ENCODE measurements at regions not wholly inside any gene's neighbourhood (a gene's known extent, or its start where the extent isn't known, plus 50 kb on each side); places are given as distances from the start of the nearest gene placed in this dataset.

DNA sequence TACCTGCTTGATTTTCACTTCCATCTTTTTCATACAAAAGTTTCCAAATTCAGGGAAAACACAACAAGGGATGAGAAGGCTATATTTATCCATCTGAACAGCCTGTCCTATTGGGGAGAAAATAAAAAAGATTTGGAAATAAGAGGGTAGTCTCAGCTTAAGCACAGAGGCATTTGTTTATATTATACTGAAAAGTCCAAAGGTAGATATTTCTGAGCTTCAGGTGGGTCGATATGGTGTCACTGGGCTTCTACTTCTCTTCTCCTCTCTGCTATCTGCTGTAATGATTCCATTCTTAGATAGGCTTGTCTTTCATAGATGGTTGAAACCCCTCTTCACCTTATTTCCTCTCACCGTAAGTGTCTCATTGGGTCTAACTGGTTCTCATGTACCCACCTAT lies 337.0 kb downstream of the INSC start:
- H3K27ac ChIP-seq, result no peak overlapping the region
- no peak overlapping the region for H3K4me3 ChIP-seq
- ATAC-seq (ENCODE audit: insufficient number of reproducible peaks, low FRiP score, low read depth), result no peak
- no peaks in the 10 kb centered on the region for H3K36me3 ChIP-seq
- no peaks in the 10 kb centered on the region for H3K4me1 ChIP-seq (ENCODE audit: control insufficient read depth in 1 of 2, low read depth in 2 of 2)
- no peak for DNase-seq (ENCODE audit: low spot score)
- H3K9me3 ChIP-seq, result no peaks in the 10 kb centered on the region
- TF ChIP-seq, protein P1, sequence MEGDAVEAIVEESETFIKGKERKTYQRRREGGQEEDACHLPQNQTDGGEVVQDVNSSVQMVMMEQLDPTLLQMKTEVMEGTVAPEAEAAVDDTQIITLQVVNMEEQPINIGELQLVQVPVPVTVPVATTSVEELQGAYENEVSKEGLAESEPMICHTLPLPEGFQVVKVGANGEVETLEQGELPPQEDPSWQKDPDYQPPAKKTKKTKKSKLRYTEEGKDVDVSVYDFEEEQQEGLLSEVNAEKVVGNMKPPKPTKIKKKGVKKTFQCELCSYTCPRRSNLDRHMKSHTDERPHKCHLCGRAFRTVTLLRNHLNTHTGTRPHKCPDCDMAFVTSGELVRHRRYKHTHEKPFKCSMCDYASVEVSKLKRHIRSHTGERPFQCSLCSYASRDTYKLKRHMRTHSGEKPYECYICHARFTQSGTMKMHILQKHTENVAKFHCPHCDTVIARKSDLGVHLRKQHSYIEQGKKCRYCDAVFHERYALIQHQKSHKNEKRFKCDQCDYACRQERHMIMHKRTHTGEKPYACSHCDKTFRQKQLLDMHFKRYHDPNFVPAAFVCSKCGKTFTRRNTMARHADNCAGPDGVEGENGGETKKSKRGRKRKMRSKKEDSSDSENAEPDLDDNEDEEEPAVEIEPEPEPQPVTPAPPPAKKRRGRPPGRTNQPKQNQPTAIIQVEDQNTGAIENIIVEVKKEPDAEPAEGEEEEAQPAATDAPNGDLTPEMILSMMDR (IDR thresholded peaks at IDR 0.05), result no peak
- H3K27me3 ChIP-seq (replicated peaks; ENCODE audit: insufficient read depth), result no peaks in the 10 kb centered on the region

DNA sequence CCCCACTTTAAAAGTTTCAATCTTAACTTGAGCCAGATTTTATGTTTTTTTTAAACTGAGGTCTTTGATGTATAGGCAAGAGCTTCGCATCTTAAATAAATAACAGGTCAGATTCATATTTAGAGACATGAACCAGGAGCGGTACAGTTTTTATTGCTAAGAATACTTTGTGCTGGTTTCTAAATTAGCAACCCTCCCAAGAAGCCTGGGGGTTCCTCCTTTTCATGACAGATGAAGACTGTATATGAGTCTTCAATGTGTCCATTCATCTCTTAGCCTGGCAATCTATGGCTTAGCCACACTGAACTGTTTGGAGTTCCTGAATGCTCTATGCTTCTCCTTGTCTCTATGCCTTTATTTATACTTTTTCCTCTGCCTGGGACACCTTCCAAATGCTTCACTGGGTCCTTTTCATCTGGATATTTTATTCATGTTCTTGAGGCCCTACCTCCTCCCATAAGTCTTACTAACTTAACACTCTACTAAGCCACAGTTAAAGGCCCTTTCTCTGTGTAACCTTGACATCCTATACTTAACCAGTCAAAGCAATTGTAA lies 338.6 kb downstream of the INSC start:
- no peak overlapping the region for H3K27ac ChIP-seq
- H3K36me3 ChIP-seq, result no peaks in the 10 kb centered on the region
- DNase-seq (ENCODE audit: low spot score) (no peak), ATAC-seq (ENCODE audit: insufficient number of reproducible peaks, low FRiP score, low read depth) (no peak)
- no peaks in the 10 kb centered on the region for H3K4me1 ChIP-seq (ENCODE audit: control insufficient read depth in 1 of 2, low read depth in 2 of 2)
- TF ChIP-seq, protein P1 (IDR thresholded peaks at IDR 0.05), result no peak
- no peaks in the 10 kb centered on the region for H3K9me3 ChIP-seq
- no peaks in the 10 kb centered on the region for H3K27me3 ChIP-seq (replicated peaks; ENCODE audit: insufficient read depth)
- H3K4me3 ChIP-seq, result no peak overlapping the region

DNA sequence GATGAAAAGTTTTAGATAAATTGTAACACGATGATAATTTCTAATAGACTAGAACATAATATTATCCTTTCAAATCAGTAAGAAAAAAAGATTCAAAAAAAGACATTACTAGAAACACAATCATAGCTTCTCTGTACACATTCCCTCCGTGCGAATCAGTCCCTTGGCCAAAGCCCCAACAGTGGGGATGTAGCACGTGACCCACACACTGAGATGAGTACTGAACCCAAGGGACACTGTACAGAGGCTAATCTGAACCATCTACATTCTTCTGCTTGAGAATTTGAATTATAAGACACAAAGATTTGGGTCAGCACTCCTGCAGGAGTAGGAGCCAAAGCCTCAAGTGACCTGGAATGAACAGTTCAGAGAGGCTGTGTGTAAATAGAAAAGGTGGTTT lies 353.7 kb downstream of the INSC start:
- H3K27ac ChIP-seq, result no peak overlapping the region
- ATAC-seq (ENCODE audit: insufficient number of reproducible peaks, low FRiP score, low read depth) (no peak), DNase-seq (ENCODE audit: low spot score) (no peak)
- TF ChIP-seq, protein P1 (IDR thresholded peaks at IDR 0.05), result no peak
- H3K4me3 ChIP-seq, result no peak overlapping the region
- no peaks in the 10 kb centered on the region for H3K4me1 ChIP-seq (ENCODE audit: control insufficient read depth in 1 of 2, low read depth in 2 of 2)
- no peaks in the 10 kb centered on the region for H3K36me3 ChIP-seq
- no peaks in the 10 kb centered on the region for H3K9me3 ChIP-seq
- H3K27me3 ChIP-seq (replicated peaks; ENCODE audit: insufficient read depth), result no peaks in the 10 kb centered on the region

DNA sequence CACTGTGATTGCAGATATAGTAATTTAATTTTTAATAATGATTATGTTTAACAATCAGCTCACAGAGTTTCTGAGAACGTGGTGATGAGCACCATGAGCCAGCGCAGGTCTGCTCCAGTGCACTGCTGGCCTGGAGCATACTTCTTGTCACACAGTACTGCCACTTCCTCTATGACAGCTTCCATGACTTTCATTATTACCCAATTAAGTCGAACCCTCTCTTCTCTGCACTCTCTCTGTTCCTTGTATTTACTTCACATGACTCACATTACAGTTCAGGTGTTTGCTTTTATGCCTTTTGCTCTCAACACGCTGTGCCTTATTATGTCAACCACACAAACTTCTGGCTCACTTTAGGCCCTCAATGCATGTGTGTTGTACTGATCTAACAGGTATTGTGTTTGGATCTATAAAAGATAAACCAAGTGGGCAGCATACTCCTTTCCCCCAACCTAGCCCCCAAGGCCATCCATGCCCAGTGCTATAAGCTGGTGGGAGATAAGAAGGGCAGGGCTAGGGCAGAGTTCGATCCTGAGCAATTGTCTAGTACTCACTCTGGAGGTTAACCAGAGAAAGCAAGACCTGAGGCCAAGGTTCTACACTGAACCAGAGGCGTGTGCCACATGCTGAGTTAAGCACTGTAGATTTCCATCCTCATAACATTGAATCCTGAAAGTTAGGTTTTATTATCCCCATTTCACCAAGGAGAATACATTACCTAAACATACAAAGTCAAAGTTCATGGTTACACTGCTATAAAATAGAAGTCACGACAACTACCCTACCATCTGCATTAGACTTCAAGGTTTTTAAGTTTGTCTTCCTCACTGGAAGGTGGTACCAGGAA lies 356.5 kb downstream of the INSC start:
- Histone ChIP-seq H3K9me3 (no peaks in the 10 kb centered on the region), H3K4me3 (no peak overlapping the region), H3K27ac (no peak overlapping the region), H3K27me3 (replicated peaks; ENCODE audit: insufficient read depth) (no peaks in the 10 kb centered on the region), H3K4me1 (ENCODE audit: control insufficient read depth in 1 of 2, low read depth in 2 of 2) (no peaks in the 10 kb centered on the region), H3K36me3 (no peaks in the 10 kb centered on the region)
- TF ChIP-seq, protein P1 (IDR thresholded peaks at IDR 0.05), result no peak
- ATAC-seq (ENCODE audit: insufficient number of reproducible peaks, low FRiP score, low read depth) (no peak), DNase-seq (ENCODE audit: low spot score) (no peak)

DNA sequence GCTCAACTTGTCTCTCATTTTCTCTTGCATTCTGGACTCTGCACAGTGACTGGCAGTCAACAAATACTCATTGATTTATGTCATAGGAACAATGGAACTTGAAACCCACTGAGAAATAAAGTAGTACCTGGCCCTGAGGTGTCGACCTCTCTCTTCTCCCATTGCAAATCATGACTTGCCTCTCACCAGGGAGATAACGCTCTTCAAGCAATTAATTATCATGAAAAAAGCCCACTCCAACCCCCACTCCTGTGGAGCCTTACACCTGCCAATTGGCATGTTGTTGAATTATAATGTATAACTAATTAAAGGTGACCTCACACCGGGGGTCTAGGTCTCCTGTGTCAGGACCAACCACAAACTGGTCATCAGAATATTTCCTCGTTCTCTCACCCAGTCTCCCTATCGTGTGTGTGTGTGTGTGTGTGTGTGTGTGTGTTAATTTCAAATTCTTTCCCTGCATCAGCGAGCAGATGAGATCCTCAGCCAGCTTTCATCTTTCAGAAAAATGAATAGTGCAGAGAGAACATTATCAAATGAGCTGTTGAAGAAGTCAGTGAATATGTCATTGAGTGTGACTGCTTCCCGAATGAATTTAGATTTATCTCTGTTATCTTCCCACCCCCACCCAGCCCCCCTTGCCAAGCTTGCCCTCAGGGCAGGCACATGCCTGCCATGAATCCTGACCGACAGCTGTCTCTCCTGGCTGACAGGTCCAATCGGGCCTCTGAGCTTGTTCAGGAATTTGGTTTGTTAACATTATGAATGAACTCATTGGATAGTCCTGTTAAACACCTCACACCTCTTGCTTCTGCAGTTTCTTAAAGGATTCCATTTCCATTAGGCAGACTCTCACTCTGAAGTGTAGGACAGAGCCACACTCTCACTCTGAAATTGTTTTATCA lies 357.4 kb downstream of the INSC start:
- H3K4me3 ChIP-seq, result no peak overlapping the region
- H3K9me3 ChIP-seq, result no peaks in the 10 kb centered on the region
- DNase-seq (ENCODE audit: low spot score) (no peak), ATAC-seq (ENCODE audit: insufficient number of reproducible peaks, low FRiP score, low read depth) (no peak)
- TF ChIP-seq, protein P1 (IDR thresholded peaks at IDR 0.05), result no peak
- H3K36me3 ChIP-seq, result no peaks in the 10 kb centered on the region
- H3K4me1 ChIP-seq (ENCODE audit: control insufficient read depth in 1 of 2, low read depth in 2 of 2), result no peaks in the 10 kb centered on the region
- no peak overlapping the region for H3K27ac ChIP-seq
- H3K27me3 ChIP-seq (replicated peaks; ENCODE audit: insufficient read depth), result no peaks in the 10 kb centered on the region

All from thoracic aorta (tissue), 2 donors.